GM19023 (cell line): ENCODE measurements at regions not wholly inside any gene's neighbourhood (a gene's known extent, or its start where the extent isn't known, plus 50 kb on each side); places are given as distances from the start of the nearest gene placed in this dataset.
"Not testable (repeated sequence)": the region's sequence is repeated elsewhere in the genome, so short reads cannot be mapped to it uniquely, and the experiment has no call there.

Experiments used
- ATAC-seq: cut with Tn5 transposase; IDR thresholded peaks from one replicate; pipeline ENCODE4 v1.9.1; 2021; ENCODE audit warnings: mild to moderate bottlenecking, moderate library complexity; ENCODE audit not compliant: unreplicated experiment

- no peak for ATAC-seq
These were observed 871.3 kb downstream of the RAB28 start for GRCh38 chr4:12612876-12613275.

GRCh38 chr4:12609212-12609875, 874.8 kb downstream of the RAB28 start:
- not testable (repeated sequence) for ATAC-seq

- ATAC-seq: no peak
These were observed 888.2 kb downstream of the RAB28 start for GRCh38 chr4:12595986-12596385.

GRCh38 chr4:12595489-12595888, 888.7 kb downstream of the RAB28 start:
- ATAC-seq: no peak

GRCh38 chr4:12588582-12588981, 895.6 kb downstream of the RAB28 start:
- ATAC-seq: no peak

GRCh38 chr4:12586242-12587006, 897.7 kb downstream of the RAB28 start:
- ATAC-seq: no peak

GRCh38 chr4:12584116-12584875, 899.8 kb downstream of the RAB28 start:
- ATAC-seq: no peak

- no peak for ATAC-seq
These were observed 900.9 kb downstream of the RAB28 start for GRCh38 chr4:12583275-12583674.

- ATAC-seq: no peak
These were observed 903.4 kb downstream of the RAB28 start for GRCh38 chr4:12580787-12581186.

GRCh38 chr4:12579172-12579571, 905.0 kb downstream of the RAB28 start:
- ATAC-seq: no peak

- ATAC-seq: no peak
These were observed 907.7 kb downstream of the RAB28 start for GRCh38 chr4:12576409-12576808.

GRCh38 chr4:12573716-12574115, 910.4 kb downstream of the RAB28 start:
- no peak for ATAC-seq

- no peak for ATAC-seq
These were observed 921.5 kb downstream of the RAB28 start for GRCh38 chr4:12562476-12563140.

GRCh38 chr4:12562021-12562420, 922.1 kb downstream of the RAB28 start:
- no peak for ATAC-seq

- no peak for ATAC-seq
These were observed 929.1 kb downstream of the RAB28 start for GRCh38 chr4:12555011-12555410.

- no peak for ATAC-seq
These were observed 935.5 kb downstream of the RAB28 start for GRCh38 chr4:12548678-12549077.

- ATAC-seq: no peak
These were observed 938.3 kb downstream of the RAB28 start for GRCh38 chr4:12545812-12546211.

GRCh38 chr4:12538162-12538561, 946.0 kb downstream of the RAB28 start:
- no peak for ATAC-seq

- ATAC-seq: no peak
These were observed 949.5 kb downstream of the RAB28 start for GRCh38 chr4:12534684-12535083.

- no peak for ATAC-seq
These were observed 964.7 kb downstream of the RAB28 start for GRCh38 chr4:12519426-12519825.

- no peak for ATAC-seq
These were observed 976.2 kb downstream of the RAB28 start for GRCh38 chr4:12507868-12508481.
